ENCODE measurements at regions not wholly inside any gene's neighbourhood (a gene's known extent, or its start where the extent isn't known, plus 50 kb on each side); places are given as distances from the start of the nearest gene placed in this dataset.

DNA sequence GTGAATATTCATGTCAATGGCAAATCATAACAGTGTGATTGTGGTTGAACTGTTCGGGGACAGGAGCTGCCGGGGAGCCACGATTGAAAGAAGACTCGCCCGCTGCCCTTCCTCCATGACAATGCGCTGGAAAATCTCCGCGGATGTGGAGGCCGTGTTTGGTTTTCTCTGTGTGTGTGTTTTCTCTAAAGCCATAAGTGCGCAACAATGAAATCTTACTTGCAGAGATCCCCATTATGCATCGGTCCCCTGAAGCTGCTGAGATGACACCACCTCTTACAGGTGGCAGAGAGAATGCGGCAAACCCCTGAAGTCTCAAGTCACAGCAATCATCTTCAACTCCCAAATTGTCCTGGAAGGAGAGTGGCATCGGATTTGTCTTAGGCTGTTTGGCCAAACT is 442.3 kb upstream of the MKI67 start:
- no peak for DNase-seq (ENCODE audit: low spot score)
- H3K27ac ChIP-seq (ENCODE audit: low read depth in 1 of 2, low read length in 2 of 2) = no peak overlapping the region
- H3K4me3 ChIP-seq (ENCODE audit: low read depth in 1 of 3, low read length in 3 of 3) = no peak overlapping the region
- no peak overlapping the region for H3K9ac ChIP-seq (ENCODE audit: low read depth in 1 of 2, low read length in 2 of 2)
- 86% methylated on average over 13 of the region's 13 CpGs for WGBS
- H3K27me3 ChIP-seq (ENCODE audit: control insufficient read depth in 4 of 4, insufficient read depth in 4 of 4, low read length in 3 of 4) = peaks cover 0 to 4% (median 0%) of the 10 kb centered on the region in 4 donors
- H3K4me1 ChIP-seq (ENCODE audit: control insufficient read depth in 4 of 4, insufficient read depth in 4 of 4, low read length in 3 of 4) = no peaks in the 10 kb centered on the region
- H3K9me3 ChIP-seq (ENCODE audit: control insufficient read depth in 4 of 4, low read length in 3 of 4) = peaks cover 0 to under 1% (median 0%) of the 10 kb centered on the region in 4 donors
- TF ChIP-seq, protein P1, sequence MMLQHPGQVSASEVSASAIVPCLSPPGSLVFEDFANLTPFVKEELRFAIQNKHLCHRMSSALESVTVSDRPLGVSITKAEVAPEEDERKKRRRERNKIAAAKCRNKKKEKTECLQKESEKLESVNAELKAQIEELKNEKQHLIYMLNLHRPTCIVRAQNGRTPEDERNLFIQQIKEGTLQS (IDR thresholded peaks at IDR 0.05) = no peak
- TF ChIP-seq YY1 (IDR thresholded peaks at IDR 0.05) (no peak), EGR1 (IDR thresholded peaks at IDR 0.05; ENCODE audit: low read depth in 2 of 2) (no peak), FOXA1 (IDR thresholded peaks at IDR 0.05) (no peak), RAD21 (IDR thresholded peaks at IDR 0.05) (no peak), JUND (IDR thresholded peaks at IDR 0.05) (no peak), GABPA (IDR thresholded peaks at IDR 0.05 in 1 of 2, conservative IDR thresholded peaks at IDR 0.05 in 1 of 2) (no peak), FOXA2 (IDR thresholded peaks at IDR 0.05) (no peak), HNF4G (IDR thresholded peaks at IDR 0.05) (no peak), TAF1 (conservative IDR thresholded peaks at IDR 0.05) (no peak), SP1 (IDR thresholded peaks at IDR 0.05) (no peak)
- TF ChIP-seq, protein P2, sequence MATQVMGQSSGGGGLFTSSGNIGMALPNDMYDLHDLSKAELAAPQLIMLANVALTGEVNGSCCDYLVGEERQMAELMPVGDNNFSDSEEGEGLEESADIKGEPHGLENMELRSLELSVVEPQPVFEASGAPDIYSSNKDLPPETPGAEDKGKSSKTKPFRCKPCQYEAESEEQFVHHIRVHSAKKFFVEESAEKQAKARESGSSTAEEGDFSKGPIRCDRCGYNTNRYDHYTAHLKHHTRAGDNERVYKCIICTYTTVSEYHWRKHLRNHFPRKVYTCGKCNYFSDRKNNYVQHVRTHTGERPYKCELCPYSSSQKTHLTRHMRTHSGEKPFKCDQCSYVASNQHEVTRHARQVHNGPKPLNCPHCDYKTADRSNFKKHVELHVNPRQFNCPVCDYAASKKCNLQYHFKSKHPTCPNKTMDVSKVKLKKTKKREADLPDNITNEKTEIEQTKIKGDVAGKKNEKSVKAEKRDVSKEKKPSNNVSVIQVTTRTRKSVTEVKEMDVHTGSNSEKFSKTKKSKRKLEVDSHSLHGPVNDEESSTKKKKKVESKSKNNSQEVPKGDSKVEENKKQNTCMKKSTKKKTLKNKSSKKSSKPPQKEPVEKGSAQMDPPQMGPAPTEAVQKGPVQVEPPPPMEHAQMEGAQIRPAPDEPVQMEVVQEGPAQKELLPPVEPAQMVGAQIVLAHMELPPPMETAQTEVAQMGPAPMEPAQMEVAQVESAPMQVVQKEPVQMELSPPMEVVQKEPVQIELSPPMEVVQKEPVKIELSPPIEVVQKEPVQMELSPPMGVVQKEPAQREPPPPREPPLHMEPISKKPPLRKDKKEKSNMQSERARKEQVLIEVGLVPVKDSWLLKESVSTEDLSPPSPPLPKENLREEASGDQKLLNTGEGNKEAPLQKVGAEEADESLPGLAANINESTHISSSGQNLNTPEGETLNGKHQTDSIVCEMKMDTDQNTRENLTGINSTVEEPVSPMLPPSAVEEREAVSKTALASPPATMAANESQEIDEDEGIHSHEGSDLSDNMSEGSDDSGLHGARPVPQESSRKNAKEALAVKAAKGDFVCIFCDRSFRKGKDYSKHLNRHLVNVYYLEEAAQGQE (IDR thresholded peaks at IDR 0.05) = no peak
- TF ChIP-seq, protein P3, sequence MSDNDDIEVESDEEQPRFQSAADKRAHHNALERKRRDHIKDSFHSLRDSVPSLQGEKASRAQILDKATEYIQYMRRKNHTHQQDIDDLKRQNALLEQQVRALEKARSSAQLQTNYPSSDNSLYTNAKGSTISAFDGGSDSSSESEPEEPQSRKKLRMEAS (IDR thresholded peaks at IDR 0.05) = no peak
- H3K36me3 ChIP-seq (ENCODE audit: control insufficient read depth in 4 of 4, insufficient read depth in 3 of 4, low read depth in 1 of 4, low read length in 3 of 4) = no peaks in the 10 kb centered on the region

DNA sequence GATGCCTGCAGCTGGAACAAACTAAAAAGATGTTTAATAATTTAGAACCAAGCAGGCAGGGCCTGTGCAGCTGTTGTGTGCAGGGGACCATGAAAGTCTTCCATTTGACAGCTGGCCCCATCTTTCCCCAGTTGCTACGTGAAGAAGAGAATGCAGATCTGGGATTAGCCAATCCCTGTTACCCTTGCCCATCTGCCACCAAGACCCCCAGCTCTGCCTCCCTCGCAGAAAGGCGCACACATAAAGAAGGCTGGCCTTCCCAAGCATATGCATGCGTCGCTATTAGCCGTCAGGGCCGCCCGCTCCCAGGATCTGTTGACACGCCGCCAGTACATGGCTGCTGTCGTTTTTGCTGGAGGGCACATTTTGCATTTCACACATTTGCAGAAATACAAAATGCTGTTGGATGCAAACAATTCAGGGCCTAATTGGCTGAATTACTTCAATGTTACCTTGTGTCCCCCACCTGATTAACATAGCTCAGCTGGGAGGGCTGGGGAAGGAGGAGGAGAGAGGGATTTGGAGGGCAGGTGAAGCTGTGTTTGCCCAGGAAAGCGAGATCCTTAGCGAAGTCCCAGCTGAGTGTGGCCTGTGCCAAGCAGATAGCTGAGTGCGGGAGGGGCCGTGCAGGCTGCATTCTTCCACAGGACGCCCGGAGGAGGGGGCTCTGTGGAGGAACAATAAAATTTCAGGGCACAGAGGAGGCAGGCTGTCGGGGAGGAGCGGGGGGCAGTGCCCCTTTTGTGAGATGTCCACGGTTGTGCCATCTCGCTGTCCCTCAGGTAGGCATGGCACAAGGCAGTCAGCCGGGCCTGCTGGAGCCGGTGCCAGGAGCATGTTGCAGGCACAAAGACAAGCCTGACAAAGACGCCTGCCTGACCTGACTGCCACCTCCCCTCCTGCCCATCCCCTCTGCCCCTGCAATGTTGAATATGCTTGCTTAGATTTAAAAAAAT is 443.0 kb upstream of the MKI67 start:
- no peak for DNase-seq (ENCODE audit: low spot score)
- no peaks in the 10 kb centered on the region for H3K9me3 ChIP-seq (ENCODE audit: control insufficient read depth in 4 of 4, low read length in 3 of 4)
- no peaks in the 10 kb centered on the region for H3K4me1 ChIP-seq (ENCODE audit: control insufficient read depth in 4 of 4, insufficient read depth in 4 of 4, low read length in 3 of 4)
- H3K27me3 ChIP-seq (ENCODE audit: control insufficient read depth in 4 of 4, insufficient read depth in 4 of 4, low read length in 3 of 4) = peaks cover 0 to 4% (median 0%) of the 10 kb centered on the region in 4 donors
- no peaks in the 10 kb centered on the region for H3K36me3 ChIP-seq (ENCODE audit: control insufficient read depth in 4 of 4, insufficient read depth in 3 of 4, low read depth in 1 of 4, low read length in 3 of 4)
- H3K4me3 ChIP-seq (ENCODE audit: low read depth in 1 of 3, low read length in 3 of 3) = no peak overlapping the region
- H3K9ac ChIP-seq (ENCODE audit: low read depth in 1 of 2, low read length in 2 of 2) = no peak overlapping the region
- no peak overlapping the region for H3K27ac ChIP-seq (ENCODE audit: low read depth in 1 of 2, low read length in 2 of 2)
- WGBS = 78% methylated on average over 24 of the region's 24 CpGs
- TF ChIP-seq FOXA1 (IDR thresholded peaks at IDR 0.05) (no peak), GABPA (IDR thresholded peaks at IDR 0.05 in 1 of 2, conservative IDR thresholded peaks at IDR 0.05 in 1 of 2) (no peak), NR2F2 (IDR thresholded peaks at IDR 0.05) (no peak), TAF1 (conservative IDR thresholded peaks at IDR 0.05) (no peak), RAD21 (IDR thresholded peaks at IDR 0.05) (no peak), EGR1 (IDR thresholded peaks at IDR 0.05; ENCODE audit: low read depth in 2 of 2) (no peak), HNF4A (conservative IDR thresholded peaks at IDR 0.05) (no peak), JUND (IDR thresholded peaks at IDR 0.05) (no peak), YY1 (IDR thresholded peaks at IDR 0.05) (no peak), SP1 (IDR thresholded peaks at IDR 0.05) (no peak), HNF4G (IDR thresholded peaks at IDR 0.05) (no peak)
- TF ChIP-seq, protein P3 (IDR thresholded peaks at IDR 0.05) = no peak
- TF ChIP-seq, protein P2 (IDR thresholded peaks at IDR 0.05) = no peak
- TF ChIP-seq, protein P4, sequence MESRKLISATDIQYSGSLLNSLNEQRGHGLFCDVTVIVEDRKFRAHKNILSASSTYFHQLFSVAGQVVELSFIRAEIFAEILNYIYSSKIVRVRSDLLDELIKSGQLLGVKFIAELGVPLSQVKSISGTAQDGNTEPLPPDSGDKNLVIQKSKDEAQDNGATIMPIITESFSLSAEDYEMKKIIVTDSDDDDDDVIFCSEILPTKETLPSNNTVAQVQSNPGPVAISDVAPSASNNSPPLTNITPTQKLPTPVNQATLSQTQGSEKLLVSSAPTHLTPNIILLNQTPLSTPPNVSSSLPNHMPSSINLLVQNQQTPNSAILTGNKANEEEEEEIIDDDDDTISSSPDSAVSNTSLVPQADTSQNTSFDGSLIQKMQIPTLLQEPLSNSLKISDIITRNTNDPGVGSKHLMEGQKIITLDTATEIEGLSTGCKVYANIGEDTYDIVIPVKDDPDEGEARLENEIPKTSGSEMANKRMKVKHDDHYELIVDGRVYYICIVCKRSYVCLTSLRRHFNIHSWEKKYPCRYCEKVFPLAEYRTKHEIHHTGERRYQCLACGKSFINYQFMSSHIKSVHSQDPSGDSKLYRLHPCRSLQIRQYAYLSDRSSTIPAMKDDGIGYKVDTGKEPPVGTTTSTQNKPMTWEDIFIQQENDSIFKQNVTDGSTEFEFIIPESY (IDR thresholded peaks at IDR 0.05) = no peak
- TF ChIP-seq, protein P5, sequence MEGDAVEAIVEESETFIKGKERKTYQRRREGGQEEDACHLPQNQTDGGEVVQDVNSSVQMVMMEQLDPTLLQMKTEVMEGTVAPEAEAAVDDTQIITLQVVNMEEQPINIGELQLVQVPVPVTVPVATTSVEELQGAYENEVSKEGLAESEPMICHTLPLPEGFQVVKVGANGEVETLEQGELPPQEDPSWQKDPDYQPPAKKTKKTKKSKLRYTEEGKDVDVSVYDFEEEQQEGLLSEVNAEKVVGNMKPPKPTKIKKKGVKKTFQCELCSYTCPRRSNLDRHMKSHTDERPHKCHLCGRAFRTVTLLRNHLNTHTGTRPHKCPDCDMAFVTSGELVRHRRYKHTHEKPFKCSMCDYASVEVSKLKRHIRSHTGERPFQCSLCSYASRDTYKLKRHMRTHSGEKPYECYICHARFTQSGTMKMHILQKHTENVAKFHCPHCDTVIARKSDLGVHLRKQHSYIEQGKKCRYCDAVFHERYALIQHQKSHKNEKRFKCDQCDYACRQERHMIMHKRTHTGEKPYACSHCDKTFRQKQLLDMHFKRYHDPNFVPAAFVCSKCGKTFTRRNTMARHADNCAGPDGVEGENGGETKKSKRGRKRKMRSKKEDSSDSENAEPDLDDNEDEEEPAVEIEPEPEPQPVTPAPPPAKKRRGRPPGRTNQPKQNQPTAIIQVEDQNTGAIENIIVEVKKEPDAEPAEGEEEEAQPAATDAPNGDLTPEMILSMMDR (IDR thresholded peaks at IDR 0.05; ENCODE audit: low read depth, low read length, missing input control) = no peak
- TF ChIP-seq, protein P1 (IDR thresholded peaks at IDR 0.05) = no peak

Data from liver (tissue), 8 donors.